ENCODE measurements at regions not wholly inside any gene's neighbourhood (a gene's known extent, or its start where the extent isn't known, plus 50 kb on each side); places are given as distances from the start of the nearest gene placed in this dataset.

- no peak for TF ChIP-seq CTCF (conservative IDR thresholded peaks at IDR 0.05)
- no peak for TF ChIP-seq ZFX (IDR thresholded peaks at IDR 0.05)
Observed at GRCh38 chr2:180625006-180625844, 355.2 kb upstream of the UBE2E3 start.

All from C4-2B (cell line).